ENCODE measurements at regions not wholly inside any gene's neighbourhood (a gene's known extent, or its start where the extent isn't known, plus 50 kb on each side); places are given as distances from the start of the nearest gene placed in this dataset.

DNA sequence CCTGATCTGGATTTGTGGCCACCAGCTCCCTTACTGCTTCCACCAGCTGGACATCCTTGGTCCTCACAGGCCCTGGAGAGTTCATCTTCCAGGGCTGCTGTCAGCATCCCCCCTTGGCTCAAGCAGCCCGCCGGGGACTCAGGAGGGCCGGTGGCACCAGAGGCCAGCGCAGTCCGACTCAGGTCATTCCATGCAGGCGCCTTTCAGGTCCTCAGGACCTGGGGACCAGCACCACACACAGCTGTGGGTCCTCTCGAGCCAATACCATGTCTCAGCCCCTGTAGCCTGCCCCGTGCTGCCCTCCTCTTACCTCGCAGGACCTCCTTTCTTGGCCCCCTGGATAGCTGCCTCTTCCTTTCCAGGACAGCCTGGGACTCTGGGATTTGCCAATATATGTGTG is 145.5 kb downstream of the BMS1 start:
- no peaks in the 10 kb centered on the region for H3K9me2 ChIP-seq (ENCODE audit: insufficient read depth, low read length)
- H3K9me3 ChIP-seq (ENCODE audit: low read length): no peaks in the 10 kb centered on the region
- no peaks in the 10 kb centered on the region for H4K20me1 ChIP-seq (ENCODE audit: insufficient read depth, low read length)
- CTCF ChIA-PET (ENCODE audit: unreplicated experiment): no interaction called here
- POLR2A ChIA-PET: no interaction called here
- no peaks in the 10 kb centered on the region for H3K79me2 ChIP-seq (ENCODE audit: insufficient read depth, low read depth, low read length)
- intact Hi-C loops (cut with micrococcal nuclease; ENCODE audit: unreplicated experiment): no loop called here
- no peak for DNase-seq (ENCODE audit: low spot score)
- H2AFZ ChIP-seq (ENCODE audit: low read length): no peak overlapping the region
- no peak overlapping the region for H3K27ac ChIP-seq (ENCODE audit: low read depth, low read length, poor library complexity, severe bottlenecking)
- no peaks in the 10 kb centered on the region for H3K36me3 ChIP-seq (ENCODE audit: insufficient read depth, low read length)
- H3K4me1 ChIP-seq (ENCODE audit: insufficient read depth, low read length, poor library complexity, severe bottlenecking): no peaks in the 10 kb centered on the region
- H3K4me2 ChIP-seq (ENCODE audit: low read length): no peak overlapping the region
- TF ChIP-seq CTCF (conservative IDR thresholded peaks at IDR 0.05; ENCODE audit: low read length) (no peak), EZH2phosphoT487 (IDR thresholded peaks at IDR 0.05; ENCODE audit: borderline replicate concordance, low read depth, low read length) (no peak)
- no peak overlapping the region for H3K4me3 ChIP-seq (ENCODE audit: low read depth, low read length, poor library complexity, severe bottlenecking)
- no TSS peak for BruUV-seq (replicated peaks)

GRCh38 chr10:42929236-42929635 is 146.6 kb downstream of the BMS1 start:
- no peak for DNase-seq (ENCODE audit: low spot score)
- H3K27ac ChIP-seq (ENCODE audit: low read depth, low read length, poor library complexity, severe bottlenecking): no peak overlapping the region
- no peaks in the 10 kb centered on the region for H3K79me2 ChIP-seq (ENCODE audit: insufficient read depth, low read depth, low read length)
- no peak overlapping the region for H2AFZ ChIP-seq (ENCODE audit: low read length)
- CTCF ChIA-PET (ENCODE audit: unreplicated experiment): no interaction called here
- H4K20me1 ChIP-seq (ENCODE audit: insufficient read depth, low read length): no peaks in the 10 kb centered on the region
- no peaks in the 10 kb centered on the region for H3K36me3 ChIP-seq (ENCODE audit: insufficient read depth, low read length)
- no peak for TF ChIP-seq CTCF (conservative IDR thresholded peaks at IDR 0.05; ENCODE audit: low read length)
- TF ChIP-seq EZH2phosphoT487 (IDR thresholded peaks at IDR 0.05; ENCODE audit: borderline replicate concordance, low read depth, low read length): no peak
- BruUV-seq (replicated peaks): no TSS peak
- no peaks in the 10 kb centered on the region for H3K9me3 ChIP-seq (ENCODE audit: low read length)
- POLR2A ChIA-PET: no interaction called here
- H3K9me2 ChIP-seq (ENCODE audit: insufficient read depth, low read length): no peaks in the 10 kb centered on the region
- no peak overlapping the region for H3K4me3 ChIP-seq (ENCODE audit: low read depth, low read length, poor library complexity, severe bottlenecking)
- no peaks in the 10 kb centered on the region for H3K4me1 ChIP-seq (ENCODE audit: insufficient read depth, low read length, poor library complexity, severe bottlenecking)
- no peak overlapping the region for H3K4me2 ChIP-seq (ENCODE audit: low read length)
- intact Hi-C loops (cut with micrococcal nuclease; ENCODE audit: unreplicated experiment): no loop called here

- Histone ChIP-seq H3K36me3 (ENCODE audit: insufficient read depth, low read length) (no peaks in the 10 kb centered on the region), H3K9me3 (ENCODE audit: low read length) (no peaks in the 10 kb centered on the region), H3K79me2 (ENCODE audit: insufficient read depth, low read depth, low read length) (no peaks in the 10 kb centered on the region), H3K27ac (ENCODE audit: low read depth, low read length, poor library complexity, severe bottlenecking) (no peak overlapping the region), H3K4me1 (ENCODE audit: insufficient read depth, low read length, poor library complexity, severe bottlenecking) (no peaks in the 10 kb centered on the region), H3K9me2 (ENCODE audit: insufficient read depth, low read length) (no peaks in the 10 kb centered on the region), H2AFZ (ENCODE audit: low read length) (no peak overlapping the region), H3K4me2 (ENCODE audit: low read length) (no peak overlapping the region), H4K20me1 (ENCODE audit: insufficient read depth, low read length) (no peaks in the 10 kb centered on the region), H3K4me3 (ENCODE audit: low read depth, low read length, poor library complexity, severe bottlenecking) (no peak overlapping the region)
- ChIA-PET CTCF (ENCODE audit: unreplicated experiment) (no interaction called here), POLR2A (interaction anchor here (0.6 kb wide), 2 partner anchors 41 to 156 kb away, joined by 3 to 6 read pairs; no protein-coding TSS in a partner anchor)
- BruUV-seq (replicated peaks): no TSS peak
- TF ChIP-seq EZH2phosphoT487 (IDR thresholded peaks at IDR 0.05; ENCODE audit: borderline replicate concordance, low read depth, low read length) (no peak), CTCF (conservative IDR thresholded peaks at IDR 0.05; ENCODE audit: low read length) (no peak)
- intact Hi-C loops (cut with micrococcal nuclease; ENCODE audit: unreplicated experiment): no loop called here
- no peak for DNase-seq (ENCODE audit: low spot score)
These were observed 146.9 kb upstream of the RET start for GRCh38 chr10:42929993-42930392.

Data from OCI-LY7 (cell line).